KBM-7 (cell line): ENCODE measurements at regions not wholly inside any gene's neighbourhood (a gene's known extent, or its start where the extent isn't known, plus 50 kb on each side); places are given as distances from the start of the nearest gene placed in this dataset.
"Not testable (repeated sequence)": the region's sequence is repeated elsewhere in the genome, so short reads cannot be mapped to it uniquely, and the experiment has no call there.

ENCODE experiments used
- DNase-seq: peaks from one replicate; pipeline ENCODE4 v3.0.0-alpha.2; 2015
- in situ Hi-C: fragments of 300-500 bp; cut with MboI; formaldehyde crosslinking; loops from 2 replicates; pipeline ENCODE4 v1.14.3; 2020; ENCODE audit warnings: low sequenced_read_pairs, low pct_unique_long_range_greater_than_20kb, mixed read lengths

- no peak for DNase-seq
- in situ Hi-C loops: no loop called here
These were observed 156.0 kb downstream of the DEFB131A start for GRCh38 chr4:9600246-9600645.

GRCh38 chr4:9602389-9602914 is 158.2 kb downstream of the DEFB131A start:
- no peak for DNase-seq
- in situ Hi-C loops: no loop called here

- DNase-seq: peak; percentile 15
- in situ Hi-C loops: not testable (repeated sequence)
These were observed 160.0 kb downstream of the DEFB131A start for GRCh38 chr4:9604031-9604892.

GRCh38 chr4:9604893-9605190 is 160.6 kb downstream of the DEFB131A start:
- in situ Hi-C loops, DNase-seq: not testable (repeated sequence)

GRCh38 chr4:9608300-9608699 is 164.1 kb downstream of the DEFB131A start:
- DNase-seq: no peak
- in situ Hi-C loops: no loop called here

- in situ Hi-C loops, DNase-seq: not testable (repeated sequence)
These were observed 166.1 kb downstream of the DEFB131A start for GRCh38 chr4:9610321-9610720.

- no peak for DNase-seq
- in situ Hi-C loops: no loop called here
These were observed 166.9 kb downstream of the DEFB131A start for GRCh38 chr4:9611101-9611500.

- DNase-seq, in situ Hi-C loops: not testable (repeated sequence)
These were observed 145.0 kb upstream of the DRD5 start for GRCh38 chr4:9636411-9636810.

GRCh38 chr4:9659678-9660077 is 121.8 kb upstream of the DRD5 start:
- in situ Hi-C loops: not testable (repeated sequence)
- DNase-seq: peak; percentile 42

- DNase-seq, in situ Hi-C loops: not testable (repeated sequence)
These were observed 120.5 kb upstream of the DRD5 start for GRCh38 chr4:9660955-9661354.

- DNase-seq, in situ Hi-C loops: not testable (repeated sequence)
These were observed 110.7 kb upstream of the DRD5 start for GRCh38 chr4:9670725-9671124.

- in situ Hi-C loops, DNase-seq: not testable (repeated sequence)
These were observed 104.1 kb upstream of the DRD5 start for GRCh38 chr4:9677357-9677756.

GRCh38 chr4:9679704-9680478 is 101.5 kb upstream of the DRD5 start:
- in situ Hi-C loops: no loop called here
- DNase-seq: no peak

GRCh38 chr4:9683174-9683573 is 98.3 kb upstream of the DRD5 start:
- DNase-seq, in situ Hi-C loops: not testable (repeated sequence)

GRCh38 chr4:9685016-9685415 is 96.4 kb upstream of the DRD5 start:
- DNase-seq, in situ Hi-C loops: not testable (repeated sequence)

- DNase-seq: no peak
These were observed 95.7 kb upstream of the DRD5 start for GRCh38 chr4:9685692-9686091.

GRCh38 chr4:9690636-9691237 is 90.7 kb upstream of the DRD5 start:
- in situ Hi-C loops: not testable (repeated sequence)

More at GRCh38 chr4:9685692-9686091, 95.7 kb upstream of the DRD5 start:
- in situ Hi-C loops: no loop called here

GRCh38 chr4:9691238-9692065 is 90.0 kb upstream of the DRD5 start:
- peak; percentile 89 for DNase-seq
- in situ Hi-C loops: no loop called here

More at GRCh38 chr4:9690636-9691237, 90.7 kb upstream of the DRD5 start:
- DNase-seq: not testable (repeated sequence)
